ENCODE measurements at regions not wholly inside any gene's neighbourhood (a gene's known extent, or its start where the extent isn't known, plus 50 kb on each side); places are given as distances from the start of the nearest gene placed in this dataset.

GRCh38 chr3:76933245-76933644 is 106.7 kb upstream of the ROBO2 start:
- H4K20me1 ChIP-seq (ENCODE audit: insufficient read depth, low read length): no peaks in the 10 kb centered on the region
- no peak for DNase-seq
- H3K79me2 ChIP-seq (ENCODE audit: insufficient read depth, low read length): no peaks in the 10 kb centered on the region
- Mint-ChIP-seq H3K9me3 (peaks cover 0 to 5% (median 2%) of the 10 kb centered on the region in 7 donors), H3K36me3 (no peaks in the 10 kb centered on the region), H3K4me3 (no peak overlapping the region), H3K27me3 (ENCODE audit: low read depth in 3 of 3) (no peaks in the 10 kb centered on the region), H3K4me1 (no peaks in the 10 kb centered on the region), H3K27ac (no peak overlapping the region)
- H3K27me3 ChIP-seq (ENCODE audit: control insufficient read depth in 2 of 2, insufficient read depth in 2 of 2, low read length in 2 of 2): no peaks in the 10 kb centered on the region
- intact Hi-C loops (cut with micrococcal nuclease): no loop called here
- TF ChIP-seq CTCF (IDR thresholded peaks at IDR 0.05): no peak
- H3K27ac ChIP-seq (ENCODE audit: low read depth in 1 of 2, low read length in 2 of 2): no peak overlapping the region
- H3K9me3 ChIP-seq (replicated peaks in 1 of 2; ENCODE audit: control insufficient read depth in 1 of 2, insufficient read depth in 1 of 2, low read length in 2 of 2): no peaks in the 10 kb centered on the region
- no peak overlapping the region for H3K4me3 ChIP-seq (replicated peaks in 1 of 3; ENCODE audit: low read depth in 2 of 3, low read length in 3 of 3)
- no CpG with 5 or more reads among the region's 1 CpG for WGBS (ENCODE audit: insufficient coverage)
- H3K4me1 ChIP-seq (ENCODE audit: control insufficient read depth in 1 of 2, insufficient read depth in 2 of 2, low read length in 2 of 2): no peaks in the 10 kb centered on the region
- H2AFZ ChIP-seq (ENCODE audit: insufficient read depth, low read depth, low read length, poor library complexity, severe bottlenecking): no peak overlapping the region
- H3K4me2 ChIP-seq (replicated peaks; ENCODE audit: extremely low read depth, low read length, poor library complexity, severe bottlenecking): no peak overlapping the region
- no peaks in the 10 kb centered on the region for H3K36me3 ChIP-seq (replicated peaks in 1 of 2; ENCODE audit: control insufficient read depth in 1 of 2, insufficient read depth in 2 of 2, low read length in 2 of 2)
- no peak overlapping the region for H3K9ac ChIP-seq (ENCODE audit: insufficient read depth, low read length, poor library complexity, severe bottlenecking)

GRCh38 chr3:76938962-76939361 is 100.9 kb upstream of the ROBO2 start:
- no peak overlapping the region for H2AFZ ChIP-seq (ENCODE audit: insufficient read depth, low read depth, low read length, poor library complexity, severe bottlenecking)
- H3K4me1 ChIP-seq (ENCODE audit: control insufficient read depth in 1 of 2, insufficient read depth in 2 of 2, low read length in 2 of 2): no peaks in the 10 kb centered on the region
- DNase-seq: no peak
- no peak overlapping the region for H3K4me3 ChIP-seq (replicated peaks in 1 of 3; ENCODE audit: low read depth in 2 of 3, low read length in 3 of 3)
- H3K27ac ChIP-seq (ENCODE audit: low read depth in 1 of 2, low read length in 2 of 2): no peak overlapping the region
- intact Hi-C loops (cut with micrococcal nuclease): no loop called here
- no peak for TF ChIP-seq CTCF (IDR thresholded peaks at IDR 0.05)
- Mint-ChIP-seq H3K9me3 (peaks cover 0 to 3% (median 0%) of the 10 kb centered on the region in 7 donors), H3K4me1 (no peaks in the 10 kb centered on the region), H3K4me3 (no peak overlapping the region), H3K27me3 (ENCODE audit: low read depth in 3 of 3) (no peaks in the 10 kb centered on the region), H3K36me3 (no peaks in the 10 kb centered on the region), H3K27ac (no peak overlapping the region)
- H3K79me2 ChIP-seq (ENCODE audit: insufficient read depth, low read length): no peaks in the 10 kb centered on the region
- no peaks in the 10 kb centered on the region for H3K9me3 ChIP-seq (replicated peaks in 1 of 2; ENCODE audit: control insufficient read depth in 1 of 2, insufficient read depth in 1 of 2, low read length in 2 of 2)
- H3K36me3 ChIP-seq (replicated peaks in 1 of 2; ENCODE audit: control insufficient read depth in 1 of 2, insufficient read depth in 2 of 2, low read length in 2 of 2): no peaks in the 10 kb centered on the region
- H3K4me2 ChIP-seq (replicated peaks; ENCODE audit: extremely low read depth, low read length, poor library complexity, severe bottlenecking): no peak overlapping the region
- no peaks in the 10 kb centered on the region for H3K27me3 ChIP-seq (ENCODE audit: control insufficient read depth in 2 of 2, insufficient read depth in 2 of 2, low read length in 2 of 2)
- no peaks in the 10 kb centered on the region for H4K20me1 ChIP-seq (ENCODE audit: insufficient read depth, low read length)
- H3K9ac ChIP-seq (ENCODE audit: insufficient read depth, low read length, poor library complexity, severe bottlenecking): no peak overlapping the region
